Loucy (cell line): ENCODE measurements at regions not wholly inside any gene's neighbourhood (a gene's known extent, or its start where the extent isn't known, plus 50 kb on each side); places are given as distances from the start of the nearest gene placed in this dataset.

ENCODE experiments used
- H2AFZ ChIP-seq: fragments of 200-600 bp; sonication (generic); 2 replicates; pipeline ENCODE4 v1.6.0; 2016; ENCODE audit warnings: antibody characterized with exemption, mild to moderate bottlenecking, low read length, moderate library complexity
- H3F3A ChIP-seq: fragments of 200-600 bp; 2 replicates; pipeline ENCODE4 v1.6.0; 2016; ENCODE audit warnings: antibody characterized with exemption, low read depth, mild to moderate bottlenecking
- H3K27me3 ChIP-seq: fragments of 200-600 bp; sonication (generic); 2 replicates; pipeline ENCODE4 v1.6.1; 2014; ENCODE audit warnings: low read length, mild to moderate bottlenecking; ENCODE audit not compliant: insufficient read depth, poor library complexity, severe bottlenecking
- H3K36me3 ChIP-seq: fragments of 200-600 bp; sonication (generic); 2 replicates; pipeline ENCODE4 v1.6.1; 2016; ENCODE audit warnings: low read length; ENCODE audit not compliant: insufficient read depth
- H3K4me1 ChIP-seq: fragments of 200-600 bp; sonication (generic); 2 replicates; pipeline ENCODE4 v1.5.1; 2014; ENCODE audit warnings: low read length, mild to moderate bottlenecking; ENCODE audit not compliant: insufficient read depth, poor library complexity, severe bottlenecking
- H3K4me2 ChIP-seq: fragments of 200-600 bp; sonication (generic); 2 replicates; pipeline ENCODE4 v1.6.0; 2014; ENCODE audit warnings: antibody characterized with exemption, low read length, low read depth, mild to moderate bottlenecking; ENCODE audit not compliant: poor library complexity, severe bottlenecking
- H3K4me3 ChIP-seq: fragments of 200-600 bp; sonication (generic); 2 replicates; pipeline ENCODE4 v1.5.1; 2014; ENCODE audit warnings: low read length, mild to moderate bottlenecking, mixed read lengths; ENCODE audit not compliant: poor library complexity, severe bottlenecking
- H3K79me2 ChIP-seq: fragments of 200-600 bp; sonication (generic); 2 replicates; pipeline ENCODE4 v1.6.1; 2014; ENCODE audit warnings: low read length; ENCODE audit not compliant: insufficient read depth
- H3K9ac ChIP-seq: fragments of 200-600 bp; sonication (generic); 2 replicates; pipeline ENCODE4 v1.6.0; 2014; ENCODE audit warnings: mild to moderate bottlenecking, low read depth, low read length, moderate library complexity; ENCODE audit not compliant: poor library complexity, severe bottlenecking
- H3K9me2 ChIP-seq: fragments of 200-600 bp; sonication (generic); replicated peaks from 2 replicates; pipeline ENCODE4 v1.6.1; 2016; ENCODE audit warnings: low read depth, low read length, mixed read lengths
- H3K9me3 ChIP-seq: fragments of 200-600 bp; sonication (generic); 2 replicates; pipeline ENCODE4 v1.6.1; 2014; ENCODE audit warnings: mild to moderate bottlenecking, antibody characterized with exemption, low read length, low read depth; ENCODE audit not compliant: insufficient read depth
- H4K20me1 ChIP-seq: fragments of 200-600 bp; sonication (generic); 2 replicates; pipeline ENCODE4 v1.6.0; 2014; ENCODE audit warnings: antibody characterized with exemption, low read length, mild to moderate bottlenecking; ENCODE audit not compliant: insufficient read depth, poor library complexity, severe bottlenecking
- CTCF ChIP-seq: fragments of 200-600 bp; sonication (generic); conservative IDR thresholded peaks from 2 replicates; pipeline ENCODE4 v1.5.1; 2014; ENCODE audit warnings: mild to moderate bottlenecking, antibody characterized with exemption, low read length
- EZH2phosphoT487 ChIP-seq: fragments of 200-600 bp; IDR thresholded peaks from 2 replicates; pipeline ENCODE4 v1.6.1; 2018; ENCODE audit warnings: antibody characterized with exemption, mild to moderate bottlenecking, moderate library complexity, borderline replicate concordance

- no peaks in the 10 kb centered on the region for H3K9me2 ChIP-seq
- H3K4me1 ChIP-seq, result no peaks in the 10 kb centered on the region
- H3K79me2 ChIP-seq, result no peaks in the 10 kb centered on the region
- no peak overlapping the region for H3K4me3 ChIP-seq
- TF ChIP-seq EZH2phosphoT487 (no peak), CTCF (no peak)
- H3K36me3 ChIP-seq, result no peaks in the 10 kb centered on the region
- H3F3A ChIP-seq, result no peaks in the 10 kb centered on the region
- no peak overlapping the region for H2AFZ ChIP-seq
- H3K27me3 ChIP-seq, result no peaks in the 10 kb centered on the region
- no peaks in the 10 kb centered on the region for H4K20me1 ChIP-seq
- H3K9me3 ChIP-seq, result no peaks in the 10 kb centered on the region
- H3K4me2 ChIP-seq, result no peak overlapping the region
- H3K9ac ChIP-seq, result no peak overlapping the region
Measured at GRCh38 chr18:37847544-37847943, 281.9 kb upstream of the CELF4 start.

GRCh38 chr18:37846996-37847395 is 281.4 kb upstream of the CELF4 start:
- H3K36me3 ChIP-seq, result no peaks in the 10 kb centered on the region
- H3F3A ChIP-seq, result no peaks in the 10 kb centered on the region
- no peaks in the 10 kb centered on the region for H3K9me3 ChIP-seq
- no peaks in the 10 kb centered on the region for H4K20me1 ChIP-seq
- H3K4me2 ChIP-seq, result no peak overlapping the region
- H3K4me1 ChIP-seq, result no peaks in the 10 kb centered on the region
- H3K9ac ChIP-seq, result no peak overlapping the region
- H3K79me2 ChIP-seq, result no peaks in the 10 kb centered on the region
- H3K27me3 ChIP-seq, result no peaks in the 10 kb centered on the region
- no peak overlapping the region for H3K4me3 ChIP-seq
- TF ChIP-seq EZH2phosphoT487 (no peak), CTCF (no peak)
- no peak overlapping the region for H2AFZ ChIP-seq
- no peaks in the 10 kb centered on the region for H3K9me2 ChIP-seq

- Histone ChIP-seq H3K9ac (no peak overlapping the region), H3K9me2 (no peaks in the 10 kb centered on the region), H3K9me3 (no peaks in the 10 kb centered on the region; the same call in 1 of the 2 replicates)
Measured at GRCh38 chr18:37845498-37845897, 279.9 kb upstream of the CELF4 start.

More at GRCh38 chr18:37845498-37845897, 279.9 kb upstream of the CELF4 start:
- Histone ChIP-seq H3K27me3 (no peaks in the 10 kb centered on the region), H3F3A (no peaks in the 10 kb centered on the region), H3K4me3 (no peak overlapping the region), H3K79me2 (no peaks in the 10 kb centered on the region), H3K4me2 (no peak overlapping the region), H3K4me1 (no peaks in the 10 kb centered on the region), H4K20me1 (no peaks in the 10 kb centered on the region), H3K36me3 (no peaks in the 10 kb centered on the region), H2AFZ (no peak overlapping the region)
- TF ChIP-seq EZH2phosphoT487, result no peak
- no peak for TF ChIP-seq CTCF
